HCT116 (cell line): ENCODE measurements at regions not wholly inside any gene's neighbourhood (a gene's known extent, or its start where the extent isn't known, plus 50 kb on each side); places are given as distances from the start of the nearest gene placed in this dataset.

Source experiments
- ATAC-seq: fragments of 200-7000 bp; cut with Tn5 transposase; 2 replicates; pipeline ENCODE4 v1.9.1; 2020; ENCODE audit warnings: mild to moderate bottlenecking, moderate library complexity
- BruUV-seq: library from RNA; stranded (reverse); fragments of 400-500 nt; replicated peaks from 2 replicates; lab custom pipeline; 2021; lab: Mats Ljungman, UMichigan
- CTCF ChIA-PET: fragments of 300-600 bp; sonication (Branson Sonifier 250); formaldehyde crosslinking; loops from one replicate; lab custom pipeline; 2021; ENCODE audit warnings: antibody characterized with exemption; lab: Charles Lee
- POLR2A ChIA-PET: fragments of 300-600, 350-600 bp; sonication (Branson Sonifier 250); formaldehyde crosslinking; loops from one replicate; lab custom pipeline; 2021; ENCODE audit warnings: antibody characterized with exemption; lab: Charles Lee
- RAD21 ChIA-PET, 2 experiments: fragments of 300-600 bp; sonication (Branson Sonifier 250); formaldehyde crosslinking; loops; one replicate each; lab custom pipeline; 2023; ENCODE audit warnings: low total read pairs in 2 of 2; ENCODE audit not compliant: uncharacterized antibody in 2 of 2, unreplicated experiment in 2 of 2, low non-redundant PET in 1 of 2; lab: Charles Lee
- DNase-seq: peaks from one replicate; pipeline ENCODE4 v3.0.0-alpha.2; 2010; ENCODE audit warnings: low read depth, low spot score
- H2AFZ ChIP-seq: fragments of 200-600 bp; shearing (Covaris generic), sonication (generic); 2 replicates; pipeline ENCODE4 v1.6.1; 2017; ENCODE audit warnings: low read depth, mixed run types, mixed read lengths, antibody characterized with exemption, low read length; ENCODE audit not compliant: poor library complexity, severe bottlenecking
- H3K27ac ChIP-seq: 2 replicates; pipeline ENCODE4 v1.5.1; 2012; ENCODE audit warnings: low read depth, low read length
- H3K27me3 ChIP-seq: fragments of 200-600 bp; sonication (generic); 2 replicates; pipeline ENCODE4 v1.6.1; 2016; ENCODE audit warnings: mixed run types, low read length, mixed read lengths; ENCODE audit not compliant: insufficient read depth
- H3K36me3 ChIP-seq, 2 experiments: fragments of 200-500 bp in 1 of 2; fragments of 200-600 bp in 1 of 2; sonication (Bioruptor generic) in 1 of 2; sonication (generic) in 1 of 2; 2 replicates each; pipeline versions ENCODE4 v1.5.1 to v1.6.1; 2014 to 2016; ENCODE audit warnings: low read length in 2 of 2, inconsistent platforms in 1 of 2, mixed read lengths in 1 of 2, mixed run types in 1 of 2; ENCODE audit not compliant: insufficient read depth in 2 of 2, control insufficient read depth in 1 of 2
- H3K4me1 ChIP-seq, 2 experiments: fragments of 200-600 bp in 1 of 2; sonication (generic) in 1 of 2; 2 replicates each; pipeline versions ENCODE4 v1.5.1 to v1.6.1; 2012 to 2017; ENCODE audit warnings: low read length in 2 of 2, inconsistent platforms in 1 of 2, mild to moderate bottlenecking in 1 of 2, mixed read lengths in 1 of 2, mixed run types in 1 of 2, moderate library complexity in 1 of 2; ENCODE audit not compliant: insufficient read depth in 2 of 2, control insufficient read depth in 1 of 2
- H3K4me2 ChIP-seq: fragments of 200-600 bp; sonication (generic); 2 replicates; pipeline ENCODE4 v1.6.1; 2017; ENCODE audit warnings: mixed run types, low read length, mixed read lengths
- H3K4me3 ChIP-seq, 2 experiments: fragments of 200-600 bp in 1 of 2; sonication (generic) in 1 of 2; replicated peaks in 1 of 2; 2 replicates each; pipeline ENCODE4 v1.5.1; 2011 to 2016; ENCODE audit warnings: low read length in 2 of 2, control low read depth in 1 of 2, low read depth in 1 of 2, mild to moderate bottlenecking in 1 of 2, mixed read lengths in 1 of 2, mixed run types in 1 of 2
- H3K79me2 ChIP-seq: fragments of 200-600 bp; sonication (generic); 2 replicates; pipeline ENCODE4 v1.6.1; 2017; ENCODE audit warnings: mild to moderate bottlenecking, mixed run types, low read length, moderate library complexity, mixed read lengths; ENCODE audit not compliant: insufficient read depth
- H3K9ac ChIP-seq: fragments of 200-600 bp; sonication (generic); 2 replicates; pipeline ENCODE4 v1.6.1; 2016; ENCODE audit warnings: low read length, mixed read lengths
- H3K9me2 ChIP-seq: fragments of 200-600 bp; sonication (generic), shearing (Covaris generic); 2 replicates; pipeline ENCODE4 v1.6.1; 2017; ENCODE audit warnings: mixed run types, mild to moderate bottlenecking, moderate library complexity; ENCODE audit not compliant: insufficient read depth
- H3K9me3 ChIP-seq, 2 experiments: fragments of 200-500 bp in 1 of 2; fragments of 200-600 bp in 1 of 2; sonication (Bioruptor generic) in 1 of 2; sonication (generic) in 1 of 2; 2 replicates each; pipeline ENCODE4 v1.6.1; 2014 to 2017; ENCODE audit warnings: low read length in 2 of 2, mixed read lengths in 2 of 2, inconsistent platforms in 1 of 2, low read depth in 1 of 2, mild to moderate bottlenecking in 1 of 2, mixed run types in 1 of 2, moderate library complexity in 1 of 2; ENCODE audit not compliant: control insufficient read depth in 1 of 2, insufficient read depth in 1 of 2
- H4K20me1 ChIP-seq: fragments of 200-600 bp; sonication (generic), shearing (Covaris generic); 2 replicates; pipeline ENCODE4 v1.6.1; 2017; ENCODE audit warnings: mixed run types, mild to moderate bottlenecking, moderate library complexity; ENCODE audit not compliant: insufficient read depth
- CTCF ChIP-seq, 3 experiments: fragments of 200-600 bp in 1 of 3; sonication (generic) in 1 of 3; IDR thresholded peaks in 2 of 3; conservative IDR thresholded peaks in 1 of 3; 2 replicates each; pipeline ENCODE4 v1.5.1; 2012 to 2017; ENCODE audit warnings: low read depth in 2 of 3, low read length in 2 of 3, antibody characterized with exemption in 1 of 3, borderline replicate concordance in 1 of 3, control low read depth in 1 of 3, mild to moderate bottlenecking in 1 of 3, mixed read lengths in 1 of 3, mixed run types in 1 of 3, moderate library complexity in 1 of 3; ENCODE audit not compliant: insufficient read depth in 1 of 3
- EGR1 ChIP-seq: IDR thresholded peaks from 2 replicates; pipeline ENCODE4 v1.6.1; 2012; ENCODE audit warnings: low read depth
- EZH2 ChIP-seq: fragments of 200-600 bp; sonication (generic); IDR thresholded peaks from 2 replicates; pipeline ENCODE4 v1.6.1; 2017; ENCODE audit warnings: antibody characterized with exemption, mixed run types
- FOSL1 ChIP-seq: IDR thresholded peaks from 2 replicates; pipeline ENCODE4 v1.6.1; 2012; ENCODE audit warnings: low read depth
- POLR2AphosphoS5 ChIP-seq: IDR thresholded peaks from 2 replicates; pipeline ENCODE4 v1.6.1; 2011; ENCODE audit warnings: mild to moderate bottlenecking, low read depth, low read length, moderate library complexity
- RAD21 ChIP-seq: IDR thresholded peaks from 2 replicates; pipeline ENCODE4 v1.6.1; 2012; ENCODE audit warnings: low read depth, mild to moderate bottlenecking
- REST ChIP-seq: IDR thresholded peaks from 2 replicates; pipeline ENCODE4 v1.6.1; 2012; ENCODE audit warnings: low read depth
- SIN3A ChIP-seq: IDR thresholded peaks from 2 replicates; pipeline ENCODE4 v1.6.1; 2012; ENCODE audit warnings: low read depth
- SRF ChIP-seq: IDR thresholded peaks from 2 replicates; pipeline ENCODE4 v1.6.1; 2012; ENCODE audit warnings: low read depth
- ZBTB33 ChIP-seq: IDR thresholded peaks from 2 replicates; pipeline ENCODE4 v1.6.1; 2011; ENCODE audit warnings: mild to moderate bottlenecking, low read length, moderate library complexity; ENCODE audit not compliant: insufficient replicate concordance; ENCODE audit errors: extremely low read depth
- ZFX ChIP-seq: fragments of 450-650 bp; IDR thresholded peaks from 2 replicates; pipeline ENCODE4 v1.6.1; 2017
- ZNF274 ChIP-seq: fragments of 200-500 bp; sonication (Bioruptor generic); IDR thresholded peaks from 2 replicates; pipeline ENCODE4 v1.6.1; 2014; ENCODE audit warnings: mild to moderate bottlenecking, low read depth, low read length, inconsistent platforms
- intact Hi-C: fragments of 100-400 bp; cut with micrococcal nuclease; formaldehyde crosslinking; loops from 2 replicates; pipeline ENCODE4 v1.10.0; 2022

GRCh38 chr1:239803781-239804180 is 287.9 kb upstream of the FMN2 start:
- intact Hi-C loops, result no loop called here
- H2AFZ ChIP-seq, result no peak overlapping the region
- no peaks in the 10 kb centered on the region for H3K4me1 ChIP-seq
- RAD21 ChIA-PET, result no interaction called here
- H3K27ac ChIP-seq, result no peak overlapping the region
- H3K9ac ChIP-seq, result no peak overlapping the region
- no peaks in the 10 kb centered on the region for H3K36me3 ChIP-seq
- ATAC-seq (no peak), DNase-seq (no peak)
- CTCF ChIA-PET, result no interaction called here
- BruUV-seq, result no TSS peak
- TF ChIP-seq ZFX (no peak), FOSL1 (no peak), EZH2 (no peak), CTCF (IDR thresholded peaks at IDR 0.05 in 2 of 3, conservative IDR thresholded peaks at IDR 0.05 in 1 of 3; ENCODE audit: borderline replicate concordance in 1 of 3, insufficient read depth in 1 of 3, low read depth in 2 of 3, low read length in 2 of 3) (no peak)
- no peak overlapping the region for H3K4me2 ChIP-seq
- peaks cover 7 to 11% of the 10 kb centered on the region in 2 experiments; a peak in 2 of 4 replicates for H3K9me3 ChIP-seq
- no peak overlapping the region for H3K4me3 ChIP-seq
- H4K20me1 ChIP-seq, result no peaks in the 10 kb centered on the region
- H3K27me3 ChIP-seq, result no peaks in the 10 kb centered on the region
- POLR2A ChIA-PET, result no interaction called here
- no peaks in the 10 kb centered on the region for H3K79me2 ChIP-seq
- H3K9me2 ChIP-seq, result no peaks in the 10 kb centered on the region

- no peak overlapping the region for H3K27ac ChIP-seq
- ChIA-PET POLR2A (no interaction called here), RAD21 (no interaction called here), CTCF (no interaction called here)
- H3K79me2 ChIP-seq, result no peaks in the 10 kb centered on the region
- no TSS peak for BruUV-seq
- H3K9ac ChIP-seq, result no peak overlapping the region
- no peak overlapping the region for H2AFZ ChIP-seq
- H3K36me3 ChIP-seq, result no peaks in the 10 kb centered on the region
- DNase-seq (no peak), ATAC-seq (no peak)
- no peaks in the 10 kb centered on the region for H3K27me3 ChIP-seq
- intact Hi-C loops, result no loop called here
- H3K9me2 ChIP-seq, result no peaks in the 10 kb centered on the region
- H3K4me2 ChIP-seq, result no peak overlapping the region
- peaks cover 5 to 11% of the 10 kb centered on the region in 2 experiments; a peak in 2 of 4 replicates for H3K9me3 ChIP-seq
- H3K4me1 ChIP-seq, result no peaks in the 10 kb centered on the region
- no peak overlapping the region for H3K4me3 ChIP-seq
- H4K20me1 ChIP-seq, result no peaks in the 10 kb centered on the region
- TF ChIP-seq FOSL1, result no peak
- TF ChIP-seq EZH2, result no peak
- TF ChIP-seq ZBTB33, result no peak
- TF ChIP-seq ZNF274, result no peak
- no peak for TF ChIP-seq SRF
- no peak for TF ChIP-seq EGR1
- no peak for TF ChIP-seq SIN3A
- no peak for TF ChIP-seq POLR2AphosphoS5
- no peak for TF ChIP-seq ZFX
- no peak for TF ChIP-seq REST
- TF ChIP-seq RAD21, result no peak
Measured at GRCh38 chr1:239804266-239804665, 287.4 kb upstream of the FMN2 start.
